IMR-90 (cell line): ENCODE measurements at regions not wholly inside any gene's neighbourhood (a gene's known extent, or its start where the extent isn't known, plus 50 kb on each side); places are given as distances from the start of the nearest gene placed in this dataset.

Source experiments
- ATAC-seq: fragments of 200-7000 bp; cut with Tn5 transposase; 2 replicates; pipeline ENCODE4 v1.9.1; 2020; ENCODE audit warnings: low read depth, mild to moderate bottlenecking, moderate library complexity
- BruUV-seq: library from RNA; stranded (reverse); fragments of 400-500 nt; replicated peaks from 2 replicates; lab custom pipeline; 2021; lab: Mats Ljungman, UMichigan
- CTCF ChIA-PET: fragments of 300-600 bp; formaldehyde crosslinking; extraction: SDS; loops from one replicate; lab custom pipeline; 2021; ENCODE audit warnings: antibody characterized with exemption; lab: Yijun Ruan, JAX
- POLR2A ChIA-PET: fragments of 300-600 bp; sonication (Branson Sonifier 250); formaldehyde crosslinking; loops from one replicate; lab custom pipeline; 2022; ENCODE audit warnings: antibody characterized with exemption; ENCODE audit not compliant: unreplicated experiment; lab: Charles Lee
- DNase-seq: peaks from one replicate; pipeline ENCODE4 v3.0.0; 2013
- H2AFZ ChIP-seq: replicated peaks from 2 replicates; pipeline ENCODE3; 2013; ENCODE audit warnings: low read length, mild to moderate bottlenecking; ENCODE audit not compliant: poor library complexity
- H2AK5ac ChIP-seq: 2 replicates; pipeline ENCODE4 v1.6.1; 2013; ENCODE audit warnings: low read depth, low read length, inconsistent platforms
- H2AK9ac ChIP-seq: replicated peaks from 2 replicates; pipeline ENCODE3; 2013; ENCODE audit warnings: mild to moderate bottlenecking, low read depth, low read length, moderate library complexity; ENCODE audit not compliant: poor library complexity
- H2BK120ac ChIP-seq: 2 replicates; pipeline ENCODE4 v1.6.1; 2013; ENCODE audit warnings: low read depth, low read length, inconsistent platforms
- H2BK15ac ChIP-seq: 3 replicates; pipeline ENCODE4 v1.6.1; 2013; ENCODE audit warnings: low read depth, low read length, inconsistent platforms
- H2BK20ac ChIP-seq: 2 replicates; pipeline ENCODE4 v1.6.1; 2013; ENCODE audit warnings: low read depth, mild to moderate bottlenecking, inconsistent platforms, low read length, moderate library complexity
- H2BK5ac ChIP-seq: 2 replicates; pipeline ENCODE4 v1.6.1; 2013; ENCODE audit warnings: mild to moderate bottlenecking, low read depth, low read length, inconsistent platforms; ENCODE audit not compliant: poor library complexity, severe bottlenecking
- H3K14ac ChIP-seq: replicated peaks from 2 replicates; pipeline ENCODE4 v1.6.1; 2013; ENCODE audit warnings: low read depth, low read length, inconsistent platforms
- H3K18ac ChIP-seq: 2 replicates; pipeline ENCODE4 v1.6.1; 2013; ENCODE audit warnings: low read depth, low read length, control low read depth
- H3K23ac ChIP-seq: 2 replicates; pipeline ENCODE4 v1.6.1; 2013; ENCODE audit warnings: low read depth, low read length, inconsistent platforms
- H3K27ac ChIP-seq: 2 replicates; pipeline ENCODE4 v1.5.1; 2013; ENCODE audit warnings: mild to moderate bottlenecking, control low read depth, low read length; ENCODE audit not compliant: insufficient read depth
- H3K27me3 ChIP-seq: 2 replicates; pipeline ENCODE4 v1.6.1; 2013; ENCODE audit warnings: low read length; ENCODE audit not compliant: control insufficient read depth, insufficient read depth
- H3K36me3 ChIP-seq: 2 replicates; pipeline ENCODE4 v1.6.1; 2013; ENCODE audit warnings: low read length, mixed read lengths; ENCODE audit not compliant: control insufficient read depth, insufficient read depth
- H3K4ac ChIP-seq: 2 replicates; pipeline ENCODE4 v1.6.1; 2013; ENCODE audit warnings: low read depth, low read length, inconsistent platforms
- H3K4me1 ChIP-seq: 2 replicates; pipeline ENCODE4 v1.6.1; 2013; ENCODE audit warnings: low read length, mixed read lengths; ENCODE audit not compliant: control insufficient read depth, insufficient read depth
- H3K4me2 ChIP-seq: 2 replicates; pipeline ENCODE4 v1.6.1; 2013; ENCODE audit warnings: low read depth, mild to moderate bottlenecking, control low read depth, low read length, moderate library complexity
- H3K4me3 ChIP-seq: 2 replicates; pipeline ENCODE4 v1.5.1; 2013; ENCODE audit warnings: low read depth, mild to moderate bottlenecking, control low read depth, low read length, moderate library complexity; ENCODE audit not compliant: insufficient read depth
- H3K56ac ChIP-seq: 2 replicates; pipeline ENCODE4 v1.6.1; 2013; ENCODE audit warnings: low read length, inconsistent platforms; ENCODE audit not compliant: insufficient read depth; ENCODE audit errors: extremely low read depth
- H3K79me1 ChIP-seq, 2 experiments: 2 replicates each; pipeline ENCODE4 v1.6.1; 2013; ENCODE audit warnings: low read length in 2 of 2, inconsistent platforms in 1 of 2, low read depth in 1 of 2
- H3K9ac ChIP-seq: 2 replicates; pipeline ENCODE4 v1.6.1; 2013; ENCODE audit warnings: low read depth, low read length, control low read depth
- H3K9me1 ChIP-seq: 2 replicates; pipeline ENCODE4 v1.6.1; 2013; ENCODE audit warnings: low read length, inconsistent platforms; ENCODE audit not compliant: insufficient read depth
- H3K9me3 ChIP-seq: 2 replicates; pipeline ENCODE4 v1.6.1; 2013; ENCODE audit warnings: low read length; ENCODE audit not compliant: control insufficient read depth, insufficient read depth
- H4K20me1 ChIP-seq: 2 replicates; pipeline ENCODE4 v1.6.1; 2013; ENCODE audit warnings: low read length, inconsistent platforms; ENCODE audit not compliant: insufficient read depth
- H4K5ac ChIP-seq: 2 replicates; pipeline ENCODE4 v1.6.1; 2013; ENCODE audit warnings: mild to moderate bottlenecking, low read depth, low read length, control low read depth
- H4K8ac ChIP-seq, 2 experiments: 2 replicates each; pipeline ENCODE4 v1.6.1; 2013; ENCODE audit warnings: low read depth in 2 of 2, low read length in 2 of 2, control low read depth in 1 of 2, inconsistent platforms in 1 of 2
- H4K91ac ChIP-seq: 2 replicates; pipeline ENCODE4 v1.6.1; 2013; ENCODE audit warnings: low read depth, low read length, inconsistent platforms; ENCODE audit not compliant: insufficient read depth
- CHD1 ChIP-seq: IDR thresholded peaks from 2 replicates; pipeline ENCODE4 v1.6.1; 2012; ENCODE audit warnings: low read depth, low read length, improper control_type of control experiment
- MAFK ChIP-seq: IDR thresholded peaks from 2 replicates; pipeline ENCODE4 v1.6.1; 2012; ENCODE audit warnings: low read depth, low read length, improper control_type of control experiment
- MXI1 ChIP-seq: IDR thresholded peaks from 2 replicates; pipeline ENCODE4 v1.6.1; 2012; ENCODE audit warnings: low read depth, mild to moderate bottlenecking, low read length, moderate library complexity, borderline replicate concordance
- RFX5 ChIP-seq: IDR thresholded peaks from 2 replicates; pipeline ENCODE4 v1.8.0; 2012; ENCODE audit warnings: low read depth, mild to moderate bottlenecking, low read length, moderate library complexity
- SMC3 ChIP-seq: fragments of 150-350 bp; IDR thresholded peaks from 2 replicates; pipeline ENCODE4 v1.6.1; 2016; ENCODE audit warnings: low read depth, mild to moderate bottlenecking, antibody characterized with exemption, low read length, moderate library complexity
- WGBS, 2 experiments: methylation state at CpG; one replicate each; pipeline versions ENCODE4 v1.1.5 to v1.1.7; 2013; ENCODE audit warnings: missing lambda C conversion rate in 2 of 2; ENCODE audit not compliant: insufficient read length in 1 of 2; ENCODE audit errors: extremely low coverage in 2 of 2; 5-methylcytosine and 5-hydroxymethylcytosine counted together
- dilution Hi-C: fragments of 300-500 bp; cut with HindIII; formaldehyde crosslinking; loops from one replicate; pipeline ENCODE4 v1.14.3; 2018; ENCODE audit warnings: low sequenced_read_pairs; ENCODE audit not compliant: unreplicated experiment
- in situ Hi-C: fragments of 300-500 bp; cut with MboI; formaldehyde crosslinking; loops from 3 replicates; pipeline ENCODE4 v1.14.3; 2019; ENCODE audit warnings: low sequenced_read_pairs, inconsistent platforms, mixed read lengths
- intact Hi-C: fragments of 100-400 bp; cut with micrococcal nuclease; formaldehyde crosslinking; loops from 2 replicates; pipeline ENCODE4 v1.10.0; 2022
- TF ChIP-seq, protein P1 (sequence below): fragments of 150-350 bp; IDR thresholded peaks from 2 replicates; pipeline ENCODE4 v1.6.1; 2017; ENCODE audit warnings: mild to moderate bottlenecking, antibody characterized with exemption, low read length, low read depth

DNA sequence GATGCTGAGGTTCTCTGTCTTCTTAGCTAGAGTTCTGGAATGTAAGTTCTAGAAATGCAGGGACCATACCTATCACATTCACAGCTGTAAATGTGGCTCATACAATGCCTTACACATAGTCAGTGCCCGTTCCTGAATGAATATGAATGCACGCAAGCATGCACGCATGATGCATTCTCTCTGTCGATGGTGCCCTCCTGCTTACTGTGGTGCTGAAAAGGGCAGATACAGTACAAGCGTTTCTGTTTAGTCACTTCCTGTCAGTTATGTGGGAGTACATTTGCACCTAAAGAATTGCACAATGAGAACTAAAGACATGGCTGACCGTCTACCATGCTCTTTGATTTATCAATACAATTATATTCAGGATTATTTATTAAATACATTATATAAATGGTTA is 152.2 kb upstream of the SOX4 start:
- CTCF ChIA-PET, result no interaction called here
- no peak overlapping the region for H2AFZ ChIP-seq

More for the DNA sequence above, 152.2 kb upstream of the SOX4 start:
- Histone ChIP-seq H2BK20ac (no peak overlapping the region), H3K4me3 (no peak overlapping the region), H3K56ac (no peak overlapping the region), H4K8ac (no peak overlapping the region), H4K5ac (no peak overlapping the region), H3K9me3 (no peaks in the 10 kb centered on the region), H3K4ac (no peak overlapping the region), H3K4me1 (no peaks in the 10 kb centered on the region), H3K14ac (no peak overlapping the region), H3K79me1 (no peaks in the 10 kb centered on the region), H3K36me3 (no peaks in the 10 kb centered on the region), H3K18ac (no peak overlapping the region), H2BK120ac (no peak overlapping the region), H4K91ac (no peak overlapping the region), H2AK5ac (no peak overlapping the region), H3K27ac (no peak overlapping the region), H2BK5ac (no peak overlapping the region), H3K9ac (no peak overlapping the region), H3K23ac (no peak overlapping the region), H2BK15ac (no peak overlapping the region), H4K20me1 (no peaks in the 10 kb centered on the region), H3K4me2 (no peak overlapping the region), H3K9me1 (no peaks in the 10 kb centered on the region), H2AK9ac (no peak overlapping the region), H3K27me3 (no peaks in the 10 kb centered on the region)
- TF ChIP-seq MAFK (no peak), RFX5 (no peak), MXI1 (no peak), CHD1 (no peak), SMC3 (no peak)
- TF ChIP-seq, protein P1, sequence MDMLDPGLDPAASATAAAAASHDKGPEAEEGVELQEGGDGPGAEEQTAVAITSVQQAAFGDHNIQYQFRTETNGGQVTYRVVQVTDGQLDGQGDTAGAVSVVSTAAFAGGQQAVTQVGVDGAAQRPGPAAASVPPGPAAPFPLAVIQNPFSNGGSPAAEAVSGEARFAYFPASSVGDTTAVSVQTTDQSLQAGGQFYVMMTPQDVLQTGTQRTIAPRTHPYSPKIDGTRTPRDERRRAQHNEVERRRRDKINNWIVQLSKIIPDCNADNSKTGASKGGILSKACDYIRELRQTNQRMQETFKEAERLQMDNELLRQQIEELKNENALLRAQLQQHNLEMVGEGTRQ, result no peak
- DNase-seq (peak; percentile 7), ATAC-seq (no peak)
- intact Hi-C loops (no loop called here), dilution Hi-C loops (no loop called here), in situ Hi-C loops (no loop called here)
- POLR2A ChIA-PET, result no interaction called here
- no TSS peak for BruUV-seq
- no CpG with 5 or more reads among the region's 6 CpGs for WGBS, 2 experiments
